NCI-H2171 (cell line): ENCODE measurements at regions not wholly inside any gene's neighbourhood (a gene's known extent, or its start where the extent isn't known, plus 50 kb on each side); places are given as distances from the start of the nearest gene placed in this dataset.

Source experiments
- DNase-seq: peaks from one replicate; lab custom pipeline; 2025; lab: John Stamatoyannopoulos, UW

DNA sequence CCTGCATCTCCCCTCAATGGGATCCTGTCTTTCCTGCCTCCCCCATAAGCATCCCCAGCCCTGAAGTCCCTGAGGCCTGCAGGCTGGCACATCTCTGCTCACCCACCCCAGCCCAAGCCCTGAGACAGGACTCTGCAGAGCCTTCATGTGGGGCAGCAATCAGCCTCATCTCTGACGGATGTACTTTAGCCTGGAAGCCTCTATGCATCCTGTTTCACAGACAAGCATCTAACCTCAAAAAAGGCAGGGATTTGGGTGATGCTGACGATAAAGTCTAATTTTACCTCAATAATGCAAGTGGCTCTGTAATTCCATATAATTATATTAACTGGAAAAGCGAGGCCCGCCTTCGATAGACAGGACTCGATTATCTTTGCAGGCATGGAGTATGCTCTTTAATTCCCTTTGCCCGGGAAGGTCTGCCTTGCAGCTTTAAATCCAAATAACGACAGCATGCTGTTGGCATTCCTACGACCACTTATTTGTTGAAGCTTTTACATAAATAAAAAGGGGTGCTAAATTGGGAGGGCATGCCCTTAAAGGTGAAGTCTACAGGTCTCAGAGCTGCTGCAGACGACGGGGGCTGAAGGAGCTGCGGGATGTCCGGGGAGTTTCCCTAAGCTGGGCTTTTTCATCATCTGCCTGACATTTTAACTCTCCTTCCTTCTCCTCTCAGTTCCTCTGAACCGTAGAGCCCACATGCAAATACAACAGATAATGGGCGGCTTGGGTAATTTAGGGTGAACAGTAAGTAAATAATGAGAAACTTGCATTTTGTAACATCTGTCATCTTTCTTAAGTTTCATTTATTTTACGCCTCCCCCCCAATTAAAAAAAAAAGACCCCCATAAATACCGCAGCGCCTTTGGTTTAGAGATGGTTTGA lies 211.5 kb downstream of the URI1 start:
- no peak for DNase-seq

DNA sequence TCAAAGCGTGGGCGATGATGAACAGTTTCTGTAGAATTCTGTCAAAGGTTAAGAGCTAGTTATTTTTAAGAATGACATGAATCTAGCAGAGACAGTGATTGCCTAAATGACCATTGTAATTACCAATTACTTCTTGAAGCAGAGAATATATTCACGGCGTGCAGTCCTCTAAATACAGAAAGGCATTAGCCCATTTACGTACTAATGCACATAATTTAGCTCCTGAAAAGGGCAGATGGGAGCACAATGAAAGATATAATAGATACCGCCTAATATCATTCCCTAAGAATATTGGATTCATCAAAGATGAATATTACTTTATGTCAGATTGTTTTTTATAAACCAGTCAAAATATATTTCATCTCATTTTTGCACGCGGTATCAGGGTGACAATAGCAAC lies 212.4 kb downstream of the URI1 start:
- no peak for DNase-seq

DNA sequence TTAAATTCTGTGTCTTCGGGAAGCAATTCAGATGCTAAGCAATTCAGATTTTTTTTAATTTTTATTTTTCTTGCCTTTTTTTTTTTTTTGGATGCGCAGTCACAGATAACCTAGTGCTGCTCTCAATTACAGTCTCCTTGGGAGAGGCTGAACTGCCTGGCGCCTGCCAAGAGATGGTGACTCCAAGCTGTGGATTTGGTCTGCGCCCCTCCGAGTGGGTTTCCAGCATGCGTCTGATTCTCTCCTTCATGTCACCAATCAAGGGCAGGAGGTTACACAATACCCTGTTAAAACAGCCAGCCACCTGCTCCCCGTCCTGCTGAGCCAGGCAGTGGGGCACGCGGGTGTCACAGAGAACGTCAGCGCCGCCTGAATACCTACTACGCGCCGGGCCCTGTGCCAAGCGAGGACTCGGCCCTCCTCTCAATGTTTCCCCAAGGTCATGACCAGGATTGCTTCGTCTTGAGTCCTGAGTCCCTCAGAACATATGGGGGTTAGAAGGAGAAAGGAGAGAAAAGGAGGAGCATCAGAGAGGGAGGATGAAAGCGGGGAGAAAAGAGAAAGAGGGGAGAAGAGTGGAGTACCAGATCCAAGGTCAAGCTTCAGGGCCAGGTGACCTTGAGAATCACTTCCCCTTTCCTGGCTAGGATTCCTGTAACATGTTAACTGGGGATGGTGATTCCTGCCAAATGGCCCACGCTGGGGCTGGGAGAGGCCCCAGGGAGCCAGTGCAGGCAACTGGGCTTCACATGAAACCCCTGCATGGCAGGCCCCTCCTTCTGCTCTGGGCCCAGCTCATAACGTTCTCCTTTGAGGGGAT lies 213.6 kb downstream of the URI1 start:
- DNase-seq, result peak; percentile 72

DNA sequence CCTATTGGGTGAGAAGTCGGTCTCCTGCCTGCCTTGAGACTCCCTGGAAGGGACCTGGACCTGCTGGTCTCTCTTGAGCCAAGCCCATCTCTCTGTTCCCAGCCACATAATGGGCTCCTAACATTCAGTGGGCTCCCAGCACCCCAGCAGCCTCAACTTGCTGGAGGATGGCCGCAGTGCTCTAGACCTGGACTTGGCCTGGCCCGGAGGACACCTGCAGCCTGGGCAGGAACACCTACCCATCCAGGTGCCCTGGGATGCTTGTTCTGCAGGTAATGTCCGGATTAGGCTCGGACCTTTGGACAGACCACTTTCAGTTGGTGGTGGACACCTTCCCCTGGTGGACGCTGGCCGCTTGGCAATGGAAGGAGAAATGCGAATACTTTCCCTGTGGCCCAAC lies 214.6 kb downstream of the URI1 start:
- no peak for DNase-seq

DNA sequence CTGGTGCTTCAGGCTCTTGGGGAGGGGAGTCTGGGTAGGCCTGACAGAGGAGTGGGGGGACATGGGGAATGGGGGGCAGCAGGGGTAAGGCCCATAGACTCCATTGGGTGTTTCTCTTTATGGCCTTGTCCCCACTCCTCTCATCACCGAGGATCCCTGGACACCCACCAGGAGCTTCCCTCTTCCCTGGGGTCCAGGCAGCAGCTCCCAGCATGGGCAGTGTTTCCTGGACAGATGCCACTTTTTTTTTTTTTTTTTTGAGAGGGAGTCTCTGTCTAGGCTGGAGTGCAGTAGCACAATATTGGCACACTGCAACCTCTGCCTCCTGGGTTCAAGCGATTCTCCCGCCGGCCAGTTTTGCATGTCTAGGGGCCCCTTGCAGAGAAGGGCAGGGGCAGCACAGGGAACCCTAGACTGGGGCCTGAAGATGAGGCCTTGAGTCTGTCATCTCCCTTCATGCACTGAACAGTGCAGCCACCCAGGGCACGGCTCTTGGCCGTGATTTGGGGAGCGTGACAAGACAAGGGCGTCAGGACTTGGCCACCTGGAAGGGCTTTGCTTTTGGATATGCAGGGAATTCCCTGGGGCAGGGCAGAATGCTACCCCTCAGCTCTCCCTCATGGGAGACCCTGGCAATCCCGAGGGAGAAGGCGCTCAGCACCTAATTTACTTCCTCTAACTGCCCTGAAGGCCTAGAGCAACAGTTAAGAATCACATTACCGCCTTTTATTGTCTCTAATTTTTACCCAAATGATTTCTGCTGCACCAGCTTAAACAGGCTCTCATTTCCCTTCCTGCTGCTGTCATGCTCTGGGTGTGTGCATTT lies 213.9 kb upstream of the ZNF536 start:
- DNase-seq, result no peak

DNA sequence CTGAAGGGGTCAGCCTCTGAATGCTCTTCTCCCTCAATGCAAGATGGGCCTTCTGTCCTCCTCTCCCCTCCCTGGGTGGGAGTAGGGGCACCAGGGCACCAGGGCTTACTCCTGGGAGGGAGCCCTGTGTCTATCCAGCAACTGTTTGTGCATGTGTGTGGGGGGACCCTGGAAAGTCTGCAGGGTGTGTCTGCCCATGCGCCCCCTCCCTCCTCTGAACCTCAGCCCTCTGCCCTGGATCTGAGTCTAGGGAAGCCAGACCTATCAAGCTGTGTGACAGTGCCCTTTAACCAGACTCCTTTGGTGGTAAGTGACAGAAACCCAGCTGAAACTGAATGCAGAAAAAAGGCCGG lies 213.3 kb upstream of the ZNF536 start:
- DNase-seq, result no peak

DNA sequence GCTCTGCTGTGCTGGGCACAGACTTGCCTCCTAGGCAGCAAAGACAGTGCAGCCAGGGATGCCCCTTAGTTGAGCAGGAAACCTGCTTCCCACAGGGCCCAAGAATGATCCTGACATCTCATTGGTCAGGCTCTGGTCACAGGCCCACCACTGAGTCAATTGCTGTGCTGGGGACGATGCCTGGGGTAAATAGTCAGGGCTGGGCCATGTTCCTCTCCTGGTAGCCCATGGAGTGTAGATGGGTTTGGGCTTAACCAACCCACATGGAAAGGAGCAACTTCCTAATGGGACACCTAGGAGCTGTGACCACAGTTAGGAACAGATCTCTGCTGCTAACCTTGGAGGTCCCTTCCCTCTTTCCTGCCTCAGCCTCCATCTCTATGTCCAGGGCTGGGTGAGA lies 212.5 kb upstream of the ZNF536 start:
- no peak for DNase-seq

DNA sequence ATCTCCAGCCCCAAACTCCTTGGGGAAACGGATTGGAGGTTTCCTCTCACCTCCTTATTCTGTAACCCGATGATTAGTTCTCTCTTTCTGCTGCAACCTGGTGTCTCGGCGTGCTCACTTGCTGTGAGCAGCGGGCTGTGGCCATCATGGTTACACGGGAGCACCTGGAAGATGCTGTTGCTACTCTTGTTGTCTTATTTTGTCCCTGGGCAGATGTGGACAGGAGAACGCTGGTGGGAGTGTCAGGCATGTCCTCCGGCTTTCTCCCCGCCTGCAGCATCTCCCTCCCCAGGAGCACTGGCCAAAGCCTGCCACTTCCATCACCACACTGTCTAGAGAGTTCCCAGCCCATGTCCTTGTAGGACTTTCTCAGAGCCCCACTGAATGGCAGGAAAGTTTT lies 211.8 kb upstream of the ZNF536 start:
- DNase-seq, result no peak

DNA sequence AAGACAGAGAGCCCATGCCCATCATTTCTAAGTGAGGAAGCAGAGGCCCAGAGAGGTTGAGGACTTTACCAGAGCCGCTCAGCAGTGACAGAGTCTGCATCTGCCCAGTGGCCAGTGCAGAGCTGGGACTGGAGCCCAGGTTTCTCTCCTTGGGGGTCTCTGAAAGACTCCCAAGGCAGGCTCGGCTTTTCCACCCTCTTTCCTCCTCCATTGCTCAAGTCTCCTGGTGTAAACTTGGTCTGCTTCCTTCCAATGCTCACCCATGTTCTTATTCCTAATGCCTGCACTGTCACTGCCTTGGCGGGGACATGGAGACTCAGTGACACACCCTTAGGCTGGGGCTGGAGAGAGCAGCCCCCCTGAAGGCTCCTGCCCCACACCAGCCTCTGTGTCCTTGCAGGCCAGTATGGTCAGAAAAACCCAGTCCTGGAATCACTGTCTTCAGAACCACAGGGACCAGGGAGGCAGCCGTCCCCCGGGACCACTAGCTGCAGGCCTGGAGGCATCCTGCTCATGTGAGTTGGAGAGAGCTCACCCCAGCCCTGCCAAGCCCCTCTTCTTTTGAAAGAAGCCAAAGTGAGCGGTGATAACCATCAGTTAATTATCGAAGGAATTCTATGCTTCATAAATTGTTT lies 211.0 kb upstream of the ZNF536 start:
- DNase-seq, result no peak

DNA sequence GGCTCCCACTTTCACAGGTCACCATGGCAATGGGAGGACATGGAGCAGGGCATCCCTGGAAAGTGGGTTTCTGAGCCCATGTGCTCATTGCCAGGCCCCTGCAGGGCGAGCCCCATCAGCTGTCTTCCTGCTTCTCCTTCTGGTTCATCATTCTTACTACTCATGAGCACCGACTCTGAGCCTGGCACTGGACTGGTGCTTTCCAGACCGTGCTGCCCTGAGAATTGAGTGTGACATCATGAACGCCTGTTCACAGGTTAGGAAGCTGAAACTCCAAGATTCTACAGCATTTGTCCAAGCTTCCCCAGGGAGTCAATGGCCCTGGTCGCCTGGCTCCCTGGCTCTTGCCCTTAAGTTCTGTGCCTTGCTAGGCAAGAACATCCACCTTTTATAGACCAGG lies 210.4 kb upstream of the ZNF536 start:
- no peak for DNase-seq

DNA sequence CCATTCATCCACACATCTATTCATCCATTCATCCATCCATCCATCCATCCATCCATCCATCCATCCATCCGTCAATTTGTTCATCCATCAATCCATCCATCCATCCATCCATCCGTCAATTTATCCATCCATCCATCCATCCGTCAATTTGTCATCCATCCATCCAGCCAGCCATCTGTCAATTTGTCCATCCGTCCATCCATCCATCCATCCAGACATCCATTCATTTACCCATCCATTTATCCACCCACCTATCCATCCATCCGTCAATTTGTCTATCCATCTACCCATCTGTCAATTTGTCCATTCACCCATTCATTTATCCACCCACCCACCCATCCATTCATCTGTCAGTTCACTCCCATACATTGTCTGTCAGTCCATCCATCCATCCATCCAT lies 209.5 kb upstream of the ZNF536 start:
- DNase-seq, result no peak

DNA sequence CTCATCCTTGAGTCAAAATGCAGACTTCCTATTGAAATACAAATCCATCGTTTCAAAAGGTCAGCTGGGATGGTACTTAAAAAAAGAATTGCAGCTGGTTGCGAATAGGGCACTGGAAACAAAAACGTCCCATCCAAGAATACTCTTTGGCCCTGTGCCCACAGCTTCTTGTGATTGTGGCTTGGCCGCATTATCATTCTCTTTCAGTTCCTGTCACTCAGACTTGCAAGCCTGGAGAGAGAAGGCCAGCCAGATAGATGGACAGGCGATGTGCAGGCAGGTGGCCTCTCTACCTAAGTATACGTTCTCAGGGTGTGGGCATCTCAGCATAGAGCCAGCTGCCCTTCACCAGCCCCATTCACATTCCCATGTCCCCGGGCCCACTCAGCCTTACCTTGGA lies 208.5 kb upstream of the ZNF536 start:
- DNase-seq, result no peak

DNA sequence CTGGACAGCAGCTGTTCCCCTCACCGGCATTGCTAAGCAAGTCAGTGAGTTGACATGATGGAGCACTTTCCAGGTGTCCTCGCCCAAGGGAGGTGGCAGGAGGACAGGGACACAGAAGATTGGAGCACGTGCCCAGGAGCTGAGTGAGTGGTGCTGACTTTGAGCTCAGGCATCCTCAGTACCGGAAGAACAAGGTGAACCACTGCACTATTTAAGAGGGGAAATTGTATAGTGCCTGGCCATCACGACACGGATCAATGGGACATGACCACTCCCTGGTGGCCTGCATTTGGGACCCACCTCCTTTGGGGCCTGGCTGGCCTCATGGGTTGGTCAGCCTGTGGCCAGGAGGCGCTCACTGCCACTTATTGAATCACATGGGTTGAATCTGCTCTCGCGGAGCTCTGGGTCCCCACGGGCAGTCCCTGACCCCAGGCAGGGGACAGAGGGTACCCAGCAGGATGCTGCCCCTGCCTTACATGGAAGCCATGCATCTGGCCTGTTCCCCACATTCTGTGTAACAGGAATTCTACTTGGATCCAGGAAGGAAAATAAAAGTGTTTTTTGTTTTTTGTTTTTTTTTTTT lies 206.9 kb upstream of the ZNF536 start:
- no peak for DNase-seq

DNA sequence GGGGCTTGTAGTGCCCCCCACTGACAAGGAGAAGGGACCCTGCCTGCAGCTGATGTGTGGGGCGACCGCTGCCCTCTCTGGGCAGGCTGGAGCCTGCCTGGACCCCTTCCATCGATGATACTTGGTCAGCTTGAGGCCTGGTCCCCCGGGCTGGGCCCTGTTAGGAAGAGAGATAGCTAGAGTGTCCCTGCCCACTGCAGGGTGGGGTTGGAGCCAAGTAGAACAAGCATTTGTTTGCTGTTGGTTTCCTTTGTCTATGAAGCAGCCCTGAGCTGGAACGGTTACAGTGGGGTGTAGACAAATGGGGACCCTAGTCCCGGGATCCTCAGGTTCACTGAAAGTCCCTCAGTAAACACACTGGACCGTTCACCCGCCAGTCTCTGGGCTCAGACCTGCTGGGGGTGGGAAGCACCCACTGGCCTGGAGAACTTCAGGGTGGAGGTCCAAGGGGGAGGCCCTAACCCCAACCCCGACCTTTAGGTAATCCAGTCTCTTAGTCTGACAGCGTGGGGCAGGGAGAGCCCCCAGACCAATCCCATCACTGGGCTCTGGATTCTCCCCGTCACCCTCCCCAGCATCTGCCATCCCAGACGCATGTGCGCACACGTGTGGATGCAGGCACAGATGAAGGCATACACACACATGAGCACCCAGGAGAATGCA lies 204.8 kb upstream of the ZNF536 start:
- DNase-seq, result no peak

DNA sequence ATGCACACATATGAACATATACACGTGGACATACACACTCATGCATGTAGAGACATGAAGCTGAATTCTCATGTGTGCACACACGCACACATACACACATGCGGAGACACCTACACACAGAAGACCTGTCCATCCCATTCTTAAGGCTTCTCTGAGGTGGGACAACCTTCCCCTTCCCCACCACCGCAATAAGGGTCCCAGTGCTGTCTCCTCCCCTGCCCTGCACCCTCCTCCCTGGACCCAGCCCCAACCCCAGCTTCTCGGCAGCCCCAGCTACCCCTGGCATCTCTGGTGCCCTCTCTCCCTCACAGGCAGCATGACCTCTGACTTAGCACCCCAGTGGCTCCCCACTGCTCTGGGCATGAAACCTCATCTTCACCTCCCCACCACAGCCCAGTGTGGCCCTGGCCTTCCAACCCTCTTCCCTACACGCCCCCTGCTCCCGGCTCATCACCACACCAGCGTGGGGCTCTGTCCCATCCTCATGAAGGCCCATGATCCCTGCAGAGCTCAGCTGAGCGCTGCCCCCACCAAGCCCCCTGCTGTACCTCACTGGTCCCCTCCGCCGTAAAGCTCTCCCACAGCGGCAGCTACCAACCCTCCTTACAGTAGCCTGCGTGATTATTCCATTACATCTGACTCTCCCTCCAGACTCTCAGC lies 204.1 kb upstream of the ZNF536 start:
- DNase-seq, result no peak

DNA sequence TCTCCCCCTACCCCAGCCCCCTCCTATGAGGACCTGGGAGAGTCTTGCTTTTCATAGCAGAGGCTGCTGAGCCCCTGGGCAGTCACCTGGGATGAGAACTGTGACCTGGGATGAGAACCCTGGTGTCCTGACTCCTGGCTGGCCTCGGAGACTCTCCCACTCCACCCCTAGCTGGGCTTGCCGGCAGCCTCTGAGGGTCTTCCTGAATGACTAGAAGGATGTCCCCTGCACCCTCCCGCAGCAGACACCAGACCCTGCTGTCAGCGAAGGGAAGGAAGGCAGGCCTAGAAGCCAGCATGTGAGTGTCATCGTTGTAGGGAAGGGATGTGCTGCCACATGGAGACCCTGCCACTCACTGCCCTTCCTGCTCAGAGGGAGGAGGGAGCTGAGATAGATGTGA lies 203.4 kb upstream of the ZNF536 start:
- DNase-seq, result no peak

DNA sequence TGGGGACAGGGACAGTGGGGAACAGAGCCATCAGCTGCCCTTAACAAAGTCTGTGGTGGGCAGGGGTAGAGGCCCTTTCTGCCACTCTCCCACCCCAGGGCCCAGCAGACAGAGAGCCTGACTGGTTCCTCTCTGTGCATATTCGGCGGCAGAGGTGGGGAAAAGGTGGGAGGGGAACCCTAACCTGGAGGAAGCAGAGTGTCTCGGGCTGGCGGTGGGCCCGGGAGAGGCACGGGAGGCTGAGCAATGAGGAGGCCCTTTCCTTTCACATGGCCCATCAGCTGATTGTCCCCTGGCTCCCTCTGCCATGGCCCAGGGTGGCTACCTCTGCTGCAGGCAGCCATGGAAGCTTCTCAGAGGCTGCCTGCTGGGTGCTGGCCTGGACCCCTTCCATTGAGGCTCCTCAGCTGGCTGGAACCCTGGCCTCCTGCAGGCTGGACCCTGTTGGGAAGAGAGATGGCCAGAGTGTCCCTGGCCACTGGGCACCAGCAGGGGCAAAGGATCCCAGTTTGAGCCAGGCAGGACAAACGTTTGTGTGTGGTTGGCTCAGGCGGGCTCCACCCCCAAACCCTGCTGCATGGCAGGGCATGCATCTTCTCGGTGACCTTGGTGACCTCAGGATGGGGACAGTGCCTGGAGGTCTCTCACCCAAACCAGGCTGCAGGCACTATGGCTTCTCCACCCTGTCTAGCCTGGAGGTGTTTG lies 202.8 kb upstream of the ZNF536 start:
- no peak for DNase-seq

DNA sequence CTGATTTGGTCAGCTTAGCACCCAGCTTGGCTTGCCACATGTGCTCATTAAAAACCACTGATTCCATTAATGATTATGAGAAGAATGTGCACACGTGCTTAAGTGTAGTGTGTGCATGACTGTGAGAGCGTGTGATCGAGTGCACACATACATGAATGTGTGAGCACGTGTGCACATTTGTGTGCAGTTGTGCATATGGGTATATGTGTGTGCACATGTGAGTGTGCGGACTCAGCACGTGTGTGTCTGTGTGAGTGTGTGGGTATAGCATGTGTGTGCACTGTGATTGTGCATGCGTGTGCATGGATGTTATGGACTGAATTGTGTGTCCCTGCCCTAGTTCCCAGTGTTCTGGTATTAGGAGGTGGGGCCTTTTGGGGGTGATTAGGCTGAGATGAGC lies 202.1 kb upstream of the ZNF536 start:
- no peak for DNase-seq

DNA sequence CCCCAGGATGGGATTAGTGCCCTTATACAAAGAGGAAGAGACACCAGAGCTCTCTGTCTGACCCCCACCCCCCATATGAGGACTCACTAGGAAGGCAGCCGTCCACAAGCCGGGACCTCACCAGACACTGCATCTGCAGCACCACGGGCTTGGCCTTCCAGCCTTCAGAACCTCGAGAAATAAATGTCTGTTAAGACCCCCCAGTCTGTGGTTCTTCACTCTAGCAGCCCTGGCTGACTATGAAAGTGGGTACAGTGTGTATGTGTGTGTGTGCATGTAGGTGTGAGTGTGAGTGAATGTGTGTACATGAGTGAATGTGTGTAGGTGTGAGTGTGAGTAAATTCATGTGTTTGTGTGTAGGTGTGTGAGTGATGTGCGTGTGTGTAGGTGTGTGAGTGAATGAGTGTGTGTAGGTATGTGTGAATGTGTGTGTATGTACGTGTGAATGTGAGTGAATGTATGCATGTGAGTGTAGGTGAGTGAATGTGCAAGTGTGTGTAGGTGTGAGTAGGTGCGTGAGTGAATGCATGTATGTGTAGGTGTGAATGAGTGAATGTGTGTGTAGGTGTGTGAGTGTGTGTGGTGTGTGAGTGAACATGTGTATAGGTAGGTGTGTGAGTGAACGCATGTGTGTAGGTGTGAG lies 201.6 kb upstream of the ZNF536 start:
- DNase-seq, result no peak
